ENCODE measurements at regions not wholly inside any gene's neighbourhood (a gene's known extent, or its start where the extent isn't known, plus 50 kb on each side); places are given as distances from the start of the nearest gene placed in this dataset.

DNA sequence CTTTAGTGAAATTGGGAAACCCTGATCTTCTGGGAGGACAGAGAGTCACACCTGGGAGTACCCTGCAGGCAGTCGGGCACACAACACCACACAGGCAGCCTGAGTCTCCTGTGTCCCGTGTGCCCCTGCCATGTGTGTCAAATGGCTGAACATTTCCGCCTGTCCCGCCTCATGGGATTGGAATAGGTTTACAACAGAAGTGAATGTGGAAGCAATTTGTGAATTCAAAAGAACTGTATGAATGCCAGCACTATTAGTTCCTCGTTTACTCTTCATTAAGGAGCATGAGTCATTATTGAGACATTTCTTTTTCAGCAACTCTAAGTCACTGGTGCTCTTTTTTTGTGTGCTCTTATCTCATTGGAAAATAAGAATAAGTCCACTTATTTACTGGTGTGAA is 226.5 kb downstream of the PMP22 start:
- Histone ChIP-seq H3K4me3 (no peak overlapping the region), H3K27me3 (no peaks in the 10 kb centered on the region), H3K9me3 (no peaks in the 10 kb centered on the region), H3K4me1 (no peaks in the 10 kb centered on the region), H3K27ac (no peak overlapping the region), H3K36me3 (no peaks in the 10 kb centered on the region)
- no peak for TF ChIP-seq POLR2A (IDR thresholded peaks at IDR 0.05)
- TF ChIP-seq, protein P1, sequence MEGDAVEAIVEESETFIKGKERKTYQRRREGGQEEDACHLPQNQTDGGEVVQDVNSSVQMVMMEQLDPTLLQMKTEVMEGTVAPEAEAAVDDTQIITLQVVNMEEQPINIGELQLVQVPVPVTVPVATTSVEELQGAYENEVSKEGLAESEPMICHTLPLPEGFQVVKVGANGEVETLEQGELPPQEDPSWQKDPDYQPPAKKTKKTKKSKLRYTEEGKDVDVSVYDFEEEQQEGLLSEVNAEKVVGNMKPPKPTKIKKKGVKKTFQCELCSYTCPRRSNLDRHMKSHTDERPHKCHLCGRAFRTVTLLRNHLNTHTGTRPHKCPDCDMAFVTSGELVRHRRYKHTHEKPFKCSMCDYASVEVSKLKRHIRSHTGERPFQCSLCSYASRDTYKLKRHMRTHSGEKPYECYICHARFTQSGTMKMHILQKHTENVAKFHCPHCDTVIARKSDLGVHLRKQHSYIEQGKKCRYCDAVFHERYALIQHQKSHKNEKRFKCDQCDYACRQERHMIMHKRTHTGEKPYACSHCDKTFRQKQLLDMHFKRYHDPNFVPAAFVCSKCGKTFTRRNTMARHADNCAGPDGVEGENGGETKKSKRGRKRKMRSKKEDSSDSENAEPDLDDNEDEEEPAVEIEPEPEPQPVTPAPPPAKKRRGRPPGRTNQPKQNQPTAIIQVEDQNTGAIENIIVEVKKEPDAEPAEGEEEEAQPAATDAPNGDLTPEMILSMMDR (IDR thresholded peaks at IDR 0.05), result no peak
- intact Hi-C loops (cut with DNase I; ENCODE audit: low total_unique reads), result no loop called here
- DNase-seq, result no peak

DNA sequence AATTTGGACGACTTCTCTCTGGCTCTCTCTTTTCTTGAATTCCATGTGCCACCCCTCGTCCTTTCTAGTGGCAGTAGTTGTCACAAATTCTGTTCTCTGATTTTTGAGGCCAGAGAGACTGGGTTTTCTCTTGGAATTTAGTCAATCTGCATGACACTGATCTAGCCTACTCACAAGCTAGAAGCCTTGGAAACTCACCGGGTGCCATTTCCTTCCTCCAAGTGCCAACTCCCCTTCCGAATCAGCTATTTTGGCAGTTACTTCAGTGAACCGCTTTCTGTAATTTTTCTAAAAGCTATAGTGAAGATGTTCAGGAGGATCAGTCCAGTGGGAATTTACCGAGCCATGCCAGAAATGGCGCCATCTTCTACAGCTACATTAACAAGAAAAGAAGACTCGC is 228.9 kb downstream of the PMP22 start:
- no peak for DNase-seq
- intact Hi-C loops (cut with DNase I; ENCODE audit: low total_unique reads), result no loop called here
- H3K27me3 ChIP-seq, result no peaks in the 10 kb centered on the region

DNA sequence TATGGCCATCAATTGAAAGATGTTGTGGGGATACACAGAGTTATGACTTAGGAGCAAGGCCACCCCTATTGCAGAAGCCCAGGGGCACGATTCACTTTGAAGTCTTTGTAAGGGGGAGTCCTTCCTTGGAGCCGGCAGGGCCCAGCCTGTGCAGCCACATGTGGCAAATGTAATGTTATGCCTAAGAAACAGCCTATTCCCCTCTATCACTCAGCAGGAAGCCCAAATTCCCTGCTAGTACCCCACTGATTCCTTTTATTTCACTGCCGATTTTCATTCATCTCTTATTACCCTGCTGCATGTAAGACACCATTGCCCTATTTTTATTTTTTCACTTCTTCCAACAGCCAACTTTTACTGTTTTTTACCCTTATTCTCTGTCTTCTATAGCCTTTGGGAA is 233.2 kb downstream of the PMP22 start:
- Histone ChIP-seq H3K9me3 (no peaks in the 10 kb centered on the region), H3K4me3 (no peak overlapping the region), H3K27ac (no peak overlapping the region), H3K4me1 (no peaks in the 10 kb centered on the region), H3K36me3 (no peaks in the 10 kb centered on the region), H3K27me3 (no peaks in the 10 kb centered on the region)
- intact Hi-C loops (cut with DNase I; ENCODE audit: low total_unique reads), result no loop called here
- DNase-seq, result no peak
- no peak for TF ChIP-seq POLR2A (IDR thresholded peaks at IDR 0.05)
- TF ChIP-seq, protein P1 (IDR thresholded peaks at IDR 0.05), result no peak

More for the DNA sequence above, 228.9 kb downstream of the PMP22 start:
- Histone ChIP-seq H3K36me3 (no peaks in the 10 kb centered on the region), H3K27ac (no peak overlapping the region), H3K9me3 (no peaks in the 10 kb centered on the region), H3K4me1 (no peaks in the 10 kb centered on the region), H3K4me3 (no peak overlapping the region)
- TF ChIP-seq, protein P1 (IDR thresholded peaks at IDR 0.05), result no peak
- no peak for TF ChIP-seq POLR2A (IDR thresholded peaks at IDR 0.05)

DNA sequence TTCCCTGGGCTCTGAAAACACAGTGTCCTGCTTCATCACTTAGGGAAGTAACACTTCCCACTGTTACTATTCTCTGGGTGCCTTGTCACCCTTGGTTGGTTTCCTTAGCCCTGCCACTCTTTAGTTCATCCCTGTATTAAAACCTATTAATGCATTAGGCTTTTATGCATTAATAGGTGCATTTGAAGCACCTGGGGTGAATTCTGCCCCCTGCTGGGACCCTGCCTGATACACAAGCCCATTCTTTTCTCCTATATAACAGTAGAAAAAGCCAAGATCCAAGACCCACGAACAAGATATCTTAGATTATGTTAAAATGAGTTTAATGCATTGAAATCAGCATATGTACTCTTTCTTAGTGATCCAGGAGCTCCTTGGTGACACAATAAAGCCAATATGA is 235.7 kb downstream of the PMP22 start:
- intact Hi-C loops (cut with DNase I; ENCODE audit: low total_unique reads), result no loop called here
- TF ChIP-seq, protein P1 (IDR thresholded peaks at IDR 0.05), result no peak
- no peak for TF ChIP-seq POLR2A (IDR thresholded peaks at IDR 0.05)
- no peaks in the 10 kb centered on the region for H3K27me3 ChIP-seq

DNA sequence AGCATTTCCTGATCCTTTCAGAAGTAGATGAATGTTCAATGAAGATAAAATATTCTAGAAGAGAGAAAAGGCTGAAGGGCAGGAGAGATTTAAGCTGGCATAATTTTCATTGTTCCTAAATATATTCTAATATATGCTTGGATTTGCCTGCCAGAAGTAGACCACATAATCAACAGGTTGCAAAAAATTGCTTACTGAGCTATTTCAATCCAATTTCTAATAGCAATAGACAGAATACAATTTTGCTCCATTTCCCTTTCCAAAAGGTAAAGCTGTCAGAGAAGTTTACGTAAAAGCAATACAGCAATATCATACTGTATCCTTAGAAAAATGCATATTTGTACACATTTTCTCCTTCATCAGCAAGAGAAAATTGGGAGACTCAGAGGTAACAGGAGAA is 237.3 kb downstream of the PMP22 start:
- Histone ChIP-seq H3K27me3 (no peaks in the 10 kb centered on the region), H3K36me3 (no peaks in the 10 kb centered on the region), H3K9me3 (no peaks in the 10 kb centered on the region), H3K27ac (no peak overlapping the region), H3K4me1 (no peaks in the 10 kb centered on the region), H3K4me3 (no peak overlapping the region)
- no peak for TF ChIP-seq POLR2A (IDR thresholded peaks at IDR 0.05)
- TF ChIP-seq, protein P1 (IDR thresholded peaks at IDR 0.05), result no peak
- intact Hi-C loops (cut with DNase I; ENCODE audit: low total_unique reads), result no loop called here
- no peak for DNase-seq

More for the DNA sequence above, 235.7 kb downstream of the PMP22 start:
- H3K4me3 ChIP-seq, result no peak overlapping the region
- DNase-seq, result no peak
- no peaks in the 10 kb centered on the region for H3K4me1 ChIP-seq
- H3K36me3 ChIP-seq, result no peaks in the 10 kb centered on the region
- no peaks in the 10 kb centered on the region for H3K9me3 ChIP-seq
- no peak overlapping the region for H3K27ac ChIP-seq

All from uterus (tissue), 3 donors.